ENCODE measurements at regions not wholly inside any gene's neighbourhood (a gene's known extent, or its start where the extent isn't known, plus 50 kb on each side); places are given as distances from the start of the nearest gene placed in this dataset.
"Not testable (repeated sequence)": the region's sequence is repeated elsewhere in the genome, so short reads cannot be mapped to it uniquely, and the experiment has no call there.

DNA sequence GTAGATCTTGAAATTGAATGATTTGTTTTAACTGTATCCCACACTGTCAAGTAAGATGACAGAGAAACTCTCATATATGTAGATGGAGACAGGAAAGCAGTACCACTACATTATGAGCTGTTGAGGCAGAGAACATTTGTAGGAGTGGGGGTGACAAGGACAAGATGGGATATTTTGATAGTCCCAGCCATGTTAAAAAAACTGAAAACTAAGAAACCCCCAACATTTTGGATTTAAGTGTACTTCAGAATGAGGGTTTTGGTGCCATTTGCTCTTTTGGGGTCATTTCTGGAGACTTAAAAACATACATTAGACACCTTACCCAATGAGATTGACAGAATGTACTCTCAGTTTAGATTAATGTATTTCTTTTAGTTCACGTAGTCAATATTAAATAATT, 149.9 kb upstream of the SLC4A4 start:
- Histone ChIP-seq H3K27me3 (no peaks in the 10 kb centered on the region), H3K9me3 (no peaks in the 10 kb centered on the region), H3K4me3 (peak overlapping the region; percentile 64; the same call in 1 of the 2 replicates), H3K36me3 (no peaks in the 10 kb centered on the region)
- no peak for DNase-seq

- peak; percentile 9 for DNase-seq
- H3K36me3 ChIP-seq = no peaks in the 10 kb centered on the region
- H3K9me3 ChIP-seq = no peaks in the 10 kb centered on the region
- no peaks in the 10 kb centered on the region for H3K27me3 ChIP-seq
- no peak overlapping the region for H3K4me3 ChIP-seq
These were observed 149.3 kb upstream of the SLC4A4 start for GRCh38 chr4:71189471-71189870.

DNA sequence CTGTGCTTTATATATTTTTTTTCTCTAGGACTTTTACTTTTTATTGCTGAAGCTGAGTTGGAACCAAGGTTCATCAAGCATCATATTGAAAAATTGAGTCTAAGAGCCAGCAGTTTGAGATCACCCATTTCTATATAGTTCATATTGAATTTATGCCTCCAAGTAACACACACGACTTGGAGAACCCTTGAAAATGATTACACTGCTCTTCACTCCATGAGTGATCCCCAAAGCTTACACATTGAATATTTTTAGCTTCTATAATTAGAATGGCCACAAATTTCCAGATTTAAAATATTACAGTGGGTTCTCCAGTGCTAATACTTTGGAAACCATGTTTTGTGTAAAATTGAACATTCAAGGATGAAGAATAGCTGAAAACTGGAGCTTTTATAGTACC, 144.4 kb upstream of the SLC4A4 start:
- Histone ChIP-seq H3K27me3 (no peaks in the 10 kb centered on the region), H3K9me3 (no peaks in the 10 kb centered on the region), H3K4me3 (no peak overlapping the region), H3K36me3 (no peaks in the 10 kb centered on the region)
- DNase-seq = no peak

DNA sequence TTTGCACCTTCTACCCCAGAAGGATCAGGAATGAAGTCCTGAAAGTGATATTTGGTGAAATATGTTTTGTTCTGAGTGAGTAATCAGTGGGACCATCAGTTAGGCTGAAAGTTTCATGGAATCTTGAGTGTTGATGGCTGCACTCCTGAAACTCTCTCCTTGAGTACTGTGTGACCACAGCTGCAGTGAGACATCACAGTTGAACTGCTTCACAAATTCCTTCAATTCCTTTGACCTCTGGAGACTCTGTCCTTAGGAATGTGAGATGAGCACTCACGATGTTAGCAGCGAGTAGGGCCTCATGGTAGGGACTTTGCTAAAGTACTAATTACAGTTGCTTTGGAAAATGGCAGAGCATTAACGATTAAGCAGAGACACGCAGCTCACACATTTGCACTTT, 142.9 kb upstream of the SLC4A4 start:
- Histone ChIP-seq H3K4me3 (no peak overlapping the region), H3K36me3 (no peaks in the 10 kb centered on the region), H3K9me3 (no peaks in the 10 kb centered on the region), H3K27me3 (no peaks in the 10 kb centered on the region)
- DNase-seq = no peak

- Histone ChIP-seq H3K4me3 (no peak overlapping the region), H3K9me3 (no peaks in the 10 kb centered on the region), H3K27me3 (no peaks in the 10 kb centered on the region), H3K36me3 (no peaks in the 10 kb centered on the region)
- DNase-seq = no peak
These were observed 139.9 kb upstream of the SLC4A4 start for GRCh38 chr4:71198958-71199357.

DNA sequence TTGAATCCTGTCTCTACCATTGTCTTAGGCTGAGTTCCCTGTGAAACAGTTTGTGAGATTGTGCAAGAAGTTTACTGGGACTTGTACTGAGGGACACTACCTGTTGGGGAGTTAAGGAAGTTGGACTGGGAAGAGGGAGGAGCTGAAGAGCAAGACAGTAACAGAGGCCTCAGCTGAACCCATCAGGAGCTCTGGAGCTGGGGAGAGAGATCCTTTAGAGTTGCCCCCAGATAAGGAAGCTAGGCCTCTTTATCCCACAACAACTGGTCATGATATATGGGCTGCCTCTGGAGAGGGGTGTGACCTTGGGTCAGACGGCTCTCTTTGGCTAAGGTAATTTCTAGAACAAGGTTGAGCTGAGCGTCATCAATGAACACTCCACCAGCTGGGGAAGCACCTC, 137.8 kb upstream of the SLC4A4 start:
- DNase-seq = no peak
- Histone ChIP-seq H3K9me3 (no peaks in the 10 kb centered on the region), H3K36me3 (no peaks in the 10 kb centered on the region), H3K4me3 (no peak overlapping the region), H3K27me3 (no peaks in the 10 kb centered on the region)

DNA sequence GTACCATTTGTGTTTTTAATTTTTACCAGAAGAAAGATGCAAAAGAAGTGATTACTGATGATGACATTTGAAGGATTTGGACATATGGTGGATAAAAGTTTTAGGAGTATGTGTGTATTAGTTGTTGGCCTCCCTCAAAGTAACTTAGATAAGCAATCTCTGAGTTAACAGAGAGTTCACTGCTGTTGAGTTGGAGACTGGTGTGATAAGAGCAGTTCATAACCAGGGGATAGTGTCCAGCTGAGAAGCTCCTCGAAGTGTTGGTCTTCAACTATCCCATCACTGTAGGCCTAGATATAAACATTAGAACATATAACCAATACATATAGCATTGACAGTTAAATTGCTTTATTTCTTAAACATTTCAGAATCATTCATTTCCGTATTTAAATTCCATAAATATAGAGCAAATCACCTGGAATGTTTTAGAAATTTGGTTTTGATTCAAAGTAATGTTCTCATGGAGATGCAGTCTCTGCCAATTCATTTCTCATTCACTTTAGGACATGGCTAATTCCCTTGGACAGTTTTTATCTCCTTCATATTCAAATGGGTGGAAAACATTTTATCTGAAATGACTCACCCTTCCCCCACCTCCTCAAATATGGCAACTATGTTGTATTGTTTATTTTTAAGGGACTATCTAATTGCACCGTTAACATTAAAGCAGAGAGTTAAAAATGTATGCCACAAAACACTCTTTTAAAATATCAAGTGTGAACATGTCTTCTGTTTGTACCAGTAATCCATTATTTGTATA, 136.8 kb upstream of the SLC4A4 start:
- Histone ChIP-seq H3K4me3 (no peak overlapping the region), H3K9me3 (no peaks in the 10 kb centered on the region), H3K27me3 (no peaks in the 10 kb centered on the region), H3K36me3 (no peaks in the 10 kb centered on the region)
- DNase-seq = no peak

- H3K27me3 ChIP-seq = no peaks in the 10 kb centered on the region
- no peak overlapping the region for H3K4me3 ChIP-seq
- no peak for DNase-seq
- H3K36me3 ChIP-seq = no peaks in the 10 kb centered on the region
- H3K9me3 ChIP-seq = no peaks in the 10 kb centered on the region
These were observed 136.1 kb upstream of the SLC4A4 start for GRCh38 chr4:71202705-71203104.

DNA sequence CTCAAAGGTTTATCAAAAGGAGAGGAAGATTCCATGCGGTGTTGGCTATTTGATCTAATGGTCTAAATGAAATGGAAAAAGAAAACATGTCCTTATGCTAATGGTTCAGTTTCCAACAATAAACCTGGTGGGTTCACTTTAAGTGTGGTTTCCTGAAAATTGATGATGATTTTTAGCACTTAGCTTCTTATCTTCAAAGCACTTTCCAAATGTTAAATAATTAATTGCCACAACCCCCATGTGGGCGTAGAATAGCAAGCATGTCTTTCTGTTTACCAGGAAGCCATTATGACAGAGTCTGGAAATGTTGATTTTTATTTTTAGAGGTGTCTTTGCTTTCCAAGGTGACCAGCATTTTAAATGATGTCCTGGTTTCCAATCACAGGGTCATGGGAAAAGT, 134.8 kb upstream of the SLC4A4 start:
- no peak overlapping the region for H3K4me3 ChIP-seq
- no peaks in the 10 kb centered on the region for H3K9me3 ChIP-seq
- no peaks in the 10 kb centered on the region for H3K36me3 ChIP-seq
- H3K27me3 ChIP-seq = no peaks in the 10 kb centered on the region
- DNase-seq = no peak

- Histone ChIP-seq H3K36me3 (no peaks in the 10 kb centered on the region), H3K4me3 (no peak overlapping the region), H3K27me3 (no peaks in the 10 kb centered on the region), H3K9me3 (no peaks in the 10 kb centered on the region)
- DNase-seq = no peak
These were observed 132.1 kb upstream of the SLC4A4 start for GRCh38 chr4:71206763-71207162.

- peak; percentile 12 for DNase-seq
- H3K27me3 ChIP-seq = no peaks in the 10 kb centered on the region
- H3K9me3 ChIP-seq = no peaks in the 10 kb centered on the region
- H3K4me3 ChIP-seq = no peak overlapping the region
- no peaks in the 10 kb centered on the region for H3K36me3 ChIP-seq
These were observed 129.7 kb upstream of the SLC4A4 start for GRCh38 chr4:71209161-71209560.

GRCh38 chr4:71210823-71211222, 128.0 kb upstream of the SLC4A4 start:
- H3K9me3 ChIP-seq = no peaks in the 10 kb centered on the region
- no peaks in the 10 kb centered on the region for H3K36me3 ChIP-seq
- H3K27me3 ChIP-seq = no peaks in the 10 kb centered on the region
- no peak for DNase-seq
- no peak overlapping the region for H3K4me3 ChIP-seq

GRCh38 chr4:71211748-71212147, 127.1 kb upstream of the SLC4A4 start:
- Histone ChIP-seq H3K27me3 (no peaks in the 10 kb centered on the region), H3K9me3 (no peaks in the 10 kb centered on the region), H3K36me3 (no peaks in the 10 kb centered on the region), H3K4me3 (no peak overlapping the region)
- peak; percentile 17 for DNase-seq

- H3K36me3 ChIP-seq = no peaks in the 10 kb centered on the region
- no peaks in the 10 kb centered on the region for H3K9me3 ChIP-seq
- no peaks in the 10 kb centered on the region for H3K27me3 ChIP-seq
- no peak overlapping the region for H3K4me3 ChIP-seq
- peak; percentile 17 for DNase-seq
These were observed 126.6 kb upstream of the SLC4A4 start for GRCh38 chr4:71212216-71212615.

GRCh38 chr4:71214578-71214977, 124.2 kb upstream of the SLC4A4 start:
- Histone ChIP-seq H3K36me3 (no peaks in the 10 kb centered on the region), H3K27me3 (no peaks in the 10 kb centered on the region), H3K9me3 (no peaks in the 10 kb centered on the region; the same call in 1 of the 2 replicates), H3K4me3 (no peak overlapping the region)
- no peak for DNase-seq

GRCh38 chr4:71216316-71216959, 122.4 kb upstream of the SLC4A4 start:
- H3K27me3 ChIP-seq = no peaks in the 10 kb centered on the region
- no peak for DNase-seq
- no peaks in the 10 kb centered on the region for H3K36me3 ChIP-seq
- H3K9me3 ChIP-seq = no peaks in the 10 kb centered on the region; the same call in 1 of the 2 replicates
- no peak overlapping the region for H3K4me3 ChIP-seq

GRCh38 chr4:71217688-71218087, 121.1 kb upstream of the SLC4A4 start:
- no peak for DNase-seq
- Histone ChIP-seq H3K36me3 (no peaks in the 10 kb centered on the region), H3K27me3 (no peaks in the 10 kb centered on the region), H3K4me3 (no peak overlapping the region), H3K9me3 (no peaks in the 10 kb centered on the region; the same call in 1 of the 2 replicates)

DNA sequence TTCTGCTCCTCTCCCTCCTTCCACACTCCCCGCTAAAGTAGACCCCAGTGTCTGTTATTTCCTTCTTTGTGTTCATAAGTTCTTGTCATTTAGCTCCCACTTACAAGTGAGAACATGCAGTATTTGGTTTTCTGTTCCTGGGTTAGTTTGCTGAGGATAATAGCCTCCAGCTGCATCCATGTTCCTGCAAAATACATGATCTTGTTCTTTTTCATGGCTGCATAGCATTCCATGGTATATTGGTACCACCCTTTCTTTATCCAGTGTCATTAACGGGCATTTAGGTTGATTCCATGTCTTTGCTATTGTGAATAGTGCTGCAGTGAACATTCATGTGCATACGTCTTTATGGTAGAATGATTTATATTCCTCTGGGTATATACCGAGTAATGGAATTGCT, 118.0 kb upstream of the SLC4A4 start:
- H3K27me3 ChIP-seq, H3K9me3 ChIP-seq, H3K36me3 ChIP-seq, H3K4me3 ChIP-seq, DNase-seq: not testable (repeated sequence)

Measured in MG63 (cell line).